Loucy (cell line): ENCODE measurements at regions not wholly inside any gene's neighbourhood (a gene's known extent, or its start where the extent isn't known, plus 50 kb on each side); places are given as distances from the start of the nearest gene placed in this dataset.

Experiments used
- H2AFZ ChIP-seq: fragments of 200-600 bp; sonication (generic); 2 replicates; pipeline ENCODE4 v1.6.0; 2016; ENCODE audit warnings: antibody characterized with exemption, mild to moderate bottlenecking, low read length, moderate library complexity
- H3F3A ChIP-seq: fragments of 200-600 bp; 2 replicates; pipeline ENCODE4 v1.6.0; 2016; ENCODE audit warnings: antibody characterized with exemption, low read depth, mild to moderate bottlenecking
- H3K27me3 ChIP-seq: fragments of 200-600 bp; sonication (generic); 2 replicates; pipeline ENCODE4 v1.6.1; 2014; ENCODE audit warnings: low read length, mild to moderate bottlenecking; ENCODE audit not compliant: insufficient read depth, poor library complexity, severe bottlenecking
- H3K36me3 ChIP-seq: fragments of 200-600 bp; sonication (generic); 2 replicates; pipeline ENCODE4 v1.6.1; 2016; ENCODE audit warnings: low read length; ENCODE audit not compliant: insufficient read depth
- H3K4me1 ChIP-seq: fragments of 200-600 bp; sonication (generic); 2 replicates; pipeline ENCODE4 v1.5.1; 2014; ENCODE audit warnings: low read length, mild to moderate bottlenecking; ENCODE audit not compliant: insufficient read depth, poor library complexity, severe bottlenecking
- H3K4me2 ChIP-seq: fragments of 200-600 bp; sonication (generic); 2 replicates; pipeline ENCODE4 v1.6.0; 2014; ENCODE audit warnings: antibody characterized with exemption, low read length, low read depth, mild to moderate bottlenecking; ENCODE audit not compliant: poor library complexity, severe bottlenecking
- H3K4me3 ChIP-seq: fragments of 200-600 bp; sonication (generic); 2 replicates; pipeline ENCODE4 v1.5.1; 2014; ENCODE audit warnings: low read length, mild to moderate bottlenecking, mixed read lengths; ENCODE audit not compliant: poor library complexity, severe bottlenecking
- H3K79me2 ChIP-seq: fragments of 200-600 bp; sonication (generic); 2 replicates; pipeline ENCODE4 v1.6.1; 2014; ENCODE audit warnings: low read length; ENCODE audit not compliant: insufficient read depth
- H3K9ac ChIP-seq: fragments of 200-600 bp; sonication (generic); 2 replicates; pipeline ENCODE4 v1.6.0; 2014; ENCODE audit warnings: mild to moderate bottlenecking, low read depth, low read length, moderate library complexity; ENCODE audit not compliant: poor library complexity, severe bottlenecking
- H3K9me2 ChIP-seq: fragments of 200-600 bp; sonication (generic); replicated peaks from 2 replicates; pipeline ENCODE4 v1.6.1; 2016; ENCODE audit warnings: low read depth, low read length, mixed read lengths
- H3K9me3 ChIP-seq: fragments of 200-600 bp; sonication (generic); 2 replicates; pipeline ENCODE4 v1.6.1; 2014; ENCODE audit warnings: mild to moderate bottlenecking, antibody characterized with exemption, low read length, low read depth; ENCODE audit not compliant: insufficient read depth
- H4K20me1 ChIP-seq: fragments of 200-600 bp; sonication (generic); 2 replicates; pipeline ENCODE4 v1.6.0; 2014; ENCODE audit warnings: antibody characterized with exemption, low read length, mild to moderate bottlenecking; ENCODE audit not compliant: insufficient read depth, poor library complexity, severe bottlenecking
- EZH2phosphoT487 ChIP-seq: fragments of 200-600 bp; IDR thresholded peaks from 2 replicates; pipeline ENCODE4 v1.6.1; 2018; ENCODE audit warnings: antibody characterized with exemption, mild to moderate bottlenecking, moderate library complexity, borderline replicate concordance
- TF ChIP-seq, protein P1 (sequence below): fragments of 200-600 bp; sonication (generic); conservative IDR thresholded peaks from 2 replicates; pipeline ENCODE4 v1.5.1; 2014; ENCODE audit warnings: mild to moderate bottlenecking, antibody characterized with exemption, low read length

- no peaks in the 10 kb centered on the region for H3K79me2 ChIP-seq
- no peaks in the 10 kb centered on the region for H3K9me2 ChIP-seq
- no peaks in the 10 kb centered on the region for H3K9me3 ChIP-seq
- H3K4me1 ChIP-seq, result no peaks in the 10 kb centered on the region
- no peaks in the 10 kb centered on the region for H3K27me3 ChIP-seq
- H4K20me1 ChIP-seq, result no peaks in the 10 kb centered on the region
- no peak overlapping the region for H3K9ac ChIP-seq
- H3K4me3 ChIP-seq, result no peak overlapping the region
- H3K4me2 ChIP-seq, result no peak overlapping the region
- no peak for TF ChIP-seq EZH2phosphoT487
- TF ChIP-seq, protein P1, sequence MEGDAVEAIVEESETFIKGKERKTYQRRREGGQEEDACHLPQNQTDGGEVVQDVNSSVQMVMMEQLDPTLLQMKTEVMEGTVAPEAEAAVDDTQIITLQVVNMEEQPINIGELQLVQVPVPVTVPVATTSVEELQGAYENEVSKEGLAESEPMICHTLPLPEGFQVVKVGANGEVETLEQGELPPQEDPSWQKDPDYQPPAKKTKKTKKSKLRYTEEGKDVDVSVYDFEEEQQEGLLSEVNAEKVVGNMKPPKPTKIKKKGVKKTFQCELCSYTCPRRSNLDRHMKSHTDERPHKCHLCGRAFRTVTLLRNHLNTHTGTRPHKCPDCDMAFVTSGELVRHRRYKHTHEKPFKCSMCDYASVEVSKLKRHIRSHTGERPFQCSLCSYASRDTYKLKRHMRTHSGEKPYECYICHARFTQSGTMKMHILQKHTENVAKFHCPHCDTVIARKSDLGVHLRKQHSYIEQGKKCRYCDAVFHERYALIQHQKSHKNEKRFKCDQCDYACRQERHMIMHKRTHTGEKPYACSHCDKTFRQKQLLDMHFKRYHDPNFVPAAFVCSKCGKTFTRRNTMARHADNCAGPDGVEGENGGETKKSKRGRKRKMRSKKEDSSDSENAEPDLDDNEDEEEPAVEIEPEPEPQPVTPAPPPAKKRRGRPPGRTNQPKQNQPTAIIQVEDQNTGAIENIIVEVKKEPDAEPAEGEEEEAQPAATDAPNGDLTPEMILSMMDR, result no peak
- no peaks in the 10 kb centered on the region for H3F3A ChIP-seq
- H2AFZ ChIP-seq, result no peak overlapping the region
- H3K36me3 ChIP-seq, result no peaks in the 10 kb centered on the region
Observed at GRCh38 chr18:46378126-46378863, 274.1 kb downstream of the HAUS1 start.

DNA sequence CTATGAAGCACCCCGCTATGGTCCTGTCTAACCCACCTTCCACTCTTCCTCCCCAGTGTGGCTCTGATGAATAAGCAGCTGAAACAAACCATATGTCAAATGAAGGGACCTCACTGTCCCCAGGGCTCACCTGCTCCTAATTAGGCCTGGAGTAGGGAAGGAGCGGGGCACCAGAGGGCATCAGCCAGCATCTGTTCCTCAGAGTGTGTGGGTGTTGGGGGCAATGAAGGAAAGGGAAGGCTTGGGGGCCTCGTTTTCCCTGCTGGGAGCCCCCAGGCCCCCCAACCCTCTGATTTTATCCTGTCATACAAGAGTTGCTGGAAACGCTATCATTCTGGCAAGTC is 274.7 kb downstream of the HAUS1 start:
- Histone ChIP-seq H3K4me1 (no peaks in the 10 kb centered on the region), H2AFZ (no peak overlapping the region), H3K9me3 (no peaks in the 10 kb centered on the region), H3K4me2 (no peak overlapping the region), H3K27me3 (no peaks in the 10 kb centered on the region), H3K4me3 (no peak overlapping the region), H4K20me1 (no peaks in the 10 kb centered on the region), H3K9ac (no peak overlapping the region), H3K9me2 (no peaks in the 10 kb centered on the region), H3F3A (no peaks in the 10 kb centered on the region), H3K79me2 (no peaks in the 10 kb centered on the region), H3K36me3 (no peaks in the 10 kb centered on the region)
- TF ChIP-seq EZH2phosphoT487, result no peak

DNA sequence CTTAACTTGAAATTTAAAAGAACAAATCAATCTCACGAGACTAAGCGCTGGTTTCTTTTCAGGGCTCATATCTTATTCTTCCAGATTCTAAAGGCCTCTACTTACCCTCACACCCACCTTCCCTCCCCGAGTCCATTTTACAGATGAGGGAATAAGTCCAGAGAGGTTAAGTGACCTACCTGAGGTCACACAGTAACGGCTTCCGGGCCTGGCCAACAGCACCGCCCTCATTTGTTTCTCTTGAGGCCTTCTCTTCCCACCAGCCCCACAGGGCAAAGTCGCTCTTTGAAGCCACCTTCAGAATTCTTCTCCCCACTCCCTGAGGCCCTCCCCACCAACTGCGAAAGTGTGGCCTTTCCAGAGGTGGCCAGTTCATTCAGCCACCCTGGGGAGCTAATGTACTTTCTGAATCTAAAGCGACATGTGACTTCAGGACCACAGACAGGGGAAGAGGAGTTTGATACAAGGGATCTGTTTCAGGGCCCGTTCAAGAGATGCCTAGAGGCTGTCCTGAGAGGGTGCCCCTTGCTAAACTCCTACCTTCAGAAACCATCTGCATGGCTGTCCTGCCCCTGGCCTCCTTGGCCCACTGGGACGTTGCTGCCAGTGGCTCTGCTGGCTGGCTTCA is 275.3 kb downstream of the HAUS1 start:
- H3K9ac ChIP-seq, result no peak overlapping the region
- H3K9me2 ChIP-seq, result no peaks in the 10 kb centered on the region
- no peaks in the 10 kb centered on the region for H4K20me1 ChIP-seq
- H2AFZ ChIP-seq, result no peak overlapping the region
- H3K9me3 ChIP-seq, result no peaks in the 10 kb centered on the region
- no peaks in the 10 kb centered on the region for H3K36me3 ChIP-seq
- H3K4me3 ChIP-seq, result no peak overlapping the region
- H3K79me2 ChIP-seq, result no peaks in the 10 kb centered on the region
- TF ChIP-seq EZH2phosphoT487, result no peak
- no peaks in the 10 kb centered on the region for H3K4me1 ChIP-seq
- H3F3A ChIP-seq, result no peaks in the 10 kb centered on the region
- H3K27me3 ChIP-seq, result no peaks in the 10 kb centered on the region
- H3K4me2 ChIP-seq, result no peak overlapping the region

- Histone ChIP-seq H3K9ac (no peak overlapping the region), H3K4me1 (no peaks in the 10 kb centered on the region), H3K4me3 (no peak overlapping the region), H3K9me2 (no peaks in the 10 kb centered on the region), H3F3A (no peaks in the 10 kb centered on the region), H2AFZ (no peak overlapping the region), H3K4me2 (no peak overlapping the region), H3K36me3 (no peaks in the 10 kb centered on the region), H3K9me3 (no peaks in the 10 kb centered on the region), H3K27me3 (no peaks in the 10 kb centered on the region), H4K20me1 (no peaks in the 10 kb centered on the region), H3K79me2 (no peaks in the 10 kb centered on the region)
- TF ChIP-seq, protein P1, result no peak
- TF ChIP-seq EZH2phosphoT487, result no peak
Observed at GRCh38 chr18:46385124-46385523, 271.9 kb downstream of the LOXHD1 start.
